GM12878 (cell line): ENCODE measurements at regions not wholly inside any gene's neighbourhood (a gene's known extent, or its start where the extent isn't known, plus 50 kb on each side); places are given as distances from the start of the nearest gene placed in this dataset.

Source experiments
- ATAC-seq: fragments of 200-7000 bp; cut with Tn5 transposase; 3 replicates; pipeline ENCODE4 v1.9.1; 2020; ENCODE audit warnings: mild to moderate bottlenecking, moderate library complexity
- BruUV-seq: library from RNA; stranded (reverse); fragments of 400-500 nt; replicated peaks from 2 replicates; lab custom pipeline; 2021; lab: Mats Ljungman, UMichigan
- CTCF ChIA-PET: fragments of 300-600 bp; sonication (Branson Sonifier 250); formaldehyde crosslinking; extraction: SDS; loops from one replicate; lab custom pipeline; 2021; ENCODE audit warnings: inconsistent platforms; lab: Yijun Ruan, JAX
- POLR2A ChIA-PET: fragments of 350-600 bp; formaldehyde crosslinking; extraction: SDS; loops from one replicate; lab custom pipeline; 2021; ENCODE audit warnings: inconsistent platforms; lab: Charles Lee
- RAD21 ChIA-PET: fragments of 300-600 bp; sonication (Branson Sonifier 250); formaldehyde crosslinking; loops from one replicate; lab custom pipeline; 2023; ENCODE audit warnings: antibody characterized with exemption; ENCODE audit not compliant: unreplicated experiment; lab: Charles Lee
- SMC1A ChIA-PET: fragments of 300-600 bp; sonication (Branson Sonifier 250); formaldehyde crosslinking; loops from one replicate; lab custom pipeline; 2023; ENCODE audit not compliant: unreplicated experiment, uncharacterized antibody; lab: Charles Lee
- DNase-seq: peaks from one replicate; pipeline ENCODE4 v3.0.0-alpha.2; 2011; ENCODE audit warnings: low read depth, low spot score
- FAIRE-seq: peaks from 3 replicates; lab custom pipeline; 2011; peaks lifted over from hg19 to GRCh38; lab: Jason Lieb, UNC
- H2AFZ ChIP-seq: 2 replicates; pipeline ENCODE4 v1.6.0; 2011; ENCODE audit warnings: low read depth, low read length, control low read depth; ENCODE audit not compliant: control insufficient read depth
- H3K27ac ChIP-seq: 2 replicates; pipeline ENCODE4 v1.5.1; 2011; ENCODE audit warnings: control low read depth; ENCODE audit not compliant: control insufficient read depth, insufficient read depth
- H3K27me3 ChIP-seq, 2 experiments: replicated peaks in 1 of 2; 2 replicates each; pipeline versions ENCODE4 v1.6.0 to v1.6.1; 2011; ENCODE audit warnings: low read length in 1 of 2; ENCODE audit not compliant: control insufficient read depth in 2 of 2, insufficient read depth in 2 of 2
- H3K36me3 ChIP-seq, 2 experiments: 2 replicates each; pipeline ENCODE4 v1.5.1; 2011; ENCODE audit warnings: low read length in 1 of 2; ENCODE audit not compliant: control insufficient read depth in 2 of 2, insufficient read depth in 2 of 2
- H3K4me1 ChIP-seq: 2 replicates; pipeline ENCODE4 v1.6.1; 2011; ENCODE audit warnings: mild to moderate bottlenecking, low read length, moderate library complexity, mixed read lengths; ENCODE audit not compliant: control insufficient read depth, insufficient read depth
- H3K4me2 ChIP-seq: 2 replicates; pipeline ENCODE4 v1.6.0; 2011; ENCODE audit warnings: control low read depth; ENCODE audit not compliant: control insufficient read depth, insufficient read depth
- H3K4me3 ChIP-seq: fragments of 200-600 bp; sonication (generic); 2 replicates; pipeline ENCODE4 v1.5.1; 2016
- H3K79me2 ChIP-seq: 2 replicates; pipeline ENCODE4 v1.6.0; 2011; ENCODE audit warnings: low read length; ENCODE audit not compliant: control insufficient read depth, insufficient read depth
- H3K9ac ChIP-seq: 2 replicates; pipeline ENCODE4 v1.8.0; 2011; ENCODE audit warnings: low read length, control low read depth, mixed read lengths; ENCODE audit not compliant: control insufficient read depth, insufficient read depth
- H3K9me3 ChIP-seq: replicated peaks from 3 replicates; pipeline ENCODE4 v1.5.1; 2011; ENCODE audit warnings: mild to moderate bottlenecking, low read length; ENCODE audit not compliant: control insufficient read depth, insufficient read depth
- H4K20me1 ChIP-seq: 2 replicates; pipeline ENCODE4 v1.6.0; 2011; ENCODE audit not compliant: control insufficient read depth, insufficient read depth
- BCL3 ChIP-seq: IDR thresholded peaks from 2 replicates; pipeline ENCODE4 v1.6.1; 2011; ENCODE audit warnings: borderline replicate concordance, low read depth, mild to moderate bottlenecking, moderate library complexity, low read length; ENCODE audit not compliant: insufficient read depth, poor library complexity, severe bottlenecking
- CBX5 ChIP-seq: sonication (generic); IDR thresholded peaks from 2 replicates; pipeline ENCODE4 v1.6.1; 2016; ENCODE audit warnings: low read depth, moderate library complexity, mild to moderate bottlenecking, inconsistent platforms
- CREM ChIP-seq: IDR thresholded peaks from 2 replicates; pipeline ENCODE4 v1.6.1; 2014; ENCODE audit warnings: antibody characterized with exemption, low read depth
- DPF2 ChIP-seq: fragments of 450-650 bp; IDR thresholded peaks from 2 replicates; pipeline ENCODE4 v1.6.1; 2017; ENCODE audit warnings: mild to moderate bottlenecking
- EGR1 ChIP-seq, 2 experiments: IDR thresholded peaks; 1 replicate in 1 of 2; 2 replicates in 1 of 2; pipeline ENCODE4 v1.6.1; 2011 to 2012; ENCODE audit warnings: low read depth in 2 of 2, low read length in 2 of 2, borderline replicate concordance in 1 of 2, mild to moderate bottlenecking in 1 of 2, moderate library complexity in 1 of 2
- ESRRA ChIP-seq: IDR thresholded peaks from 2 replicates; pipeline ENCODE4 v1.6.1; 2012; ENCODE audit warnings: mild to moderate bottlenecking, low read length, improper control_type of control experiment
- FOXK2 ChIP-seq: fragments of 450-650 bp; IDR thresholded peaks from 2 replicates; pipeline ENCODE4 v1.6.1; 2017; ENCODE audit warnings: mild to moderate bottlenecking, moderate library complexity
- HDGF ChIP-seq: fragments of 450-650 bp; IDR thresholded peaks from 2 replicates; pipeline ENCODE4 v1.6.1; 2016; ENCODE audit warnings: antibody characterized with exemption
- KDM1A ChIP-seq: fragments of 200-600 bp; sonication (generic); IDR thresholded peaks from 2 replicates; pipeline ENCODE4 v1.6.1; 2016; ENCODE audit warnings: borderline replicate concordance
- MTA2 ChIP-seq: fragments of 450-650 bp; IDR thresholded peaks from 2 replicates; pipeline ENCODE4 v1.6.1; 2016; ENCODE audit warnings: low read depth, mild to moderate bottlenecking, moderate library complexity
- NR2F1 ChIP-seq: fragments of 450-650 bp; conservative IDR thresholded peaks from 2 replicates; pipeline ENCODE4 v1.6.1; 2017; ENCODE audit warnings: mild to moderate bottlenecking
- PAX8 ChIP-seq: fragments of 450-650 bp; IDR thresholded peaks from 2 replicates; pipeline ENCODE4 v1.6.1; 2017; ENCODE audit warnings: mild to moderate bottlenecking, moderate library complexity
- POLR2AphosphoS2 ChIP-seq: IDR thresholded peaks from 2 replicates; pipeline ENCODE4 v1.6.1; 2011; ENCODE audit warnings: low read depth, mild to moderate bottlenecking, low read length, improper control_type of control experiment, moderate library complexity
- SIN3A ChIP-seq: IDR thresholded peaks from 2 replicates; pipeline ENCODE4 v1.6.1; 2012; ENCODE audit warnings: low read depth, low read length, improper control_type of control experiment
- SKIL ChIP-seq: fragments of 450-650 bp; IDR thresholded peaks from 2 replicates; pipeline ENCODE4 v1.6.1; 2017; ENCODE audit warnings: mild to moderate bottlenecking, low read depth, inconsistent platforms; ENCODE audit not compliant: poor library complexity, severe bottlenecking
- TCF3 ChIP-seq: IDR thresholded peaks from 2 replicates; pipeline ENCODE4 v1.6.1; 2012; ENCODE audit warnings: low read depth, mild to moderate bottlenecking, low read length, borderline replicate concordance; ENCODE audit not compliant: insufficient read depth
- USF2 ChIP-seq: IDR thresholded peaks from 2 replicates; pipeline ENCODE4 v1.6.1; 2011; ENCODE audit warnings: low read depth, low read length, improper control_type of control experiment, borderline replicate concordance
- WRNIP1 ChIP-seq: IDR thresholded peaks from 2 replicates; pipeline ENCODE4 v1.6.1; 2011; ENCODE audit warnings: low read depth, low read length, improper control_type of control experiment, borderline replicate concordance
- ZBED1 ChIP-seq: IDR thresholded peaks from 2 replicates; pipeline ENCODE4 v1.6.1; 2016; ENCODE audit warnings: borderline replicate concordance
- WGBS: methylation state at CpG from one replicate; pipeline ENCODE4 v1.1.6; 2016; ENCODE audit warnings: low lambda C conversion rate; ENCODE audit not compliant: insufficient replicate concordance, insufficient coverage; ENCODE audit errors: missing lambda C conversion rate; 5-methylcytosine and 5-hydroxymethylcytosine counted together
- in situ Hi-C: fragments of 300-500 bp; cut with MboI; formaldehyde crosslinking; loops from 9 replicates; pipeline ENCODE4 v1.14.3; 2018; ENCODE audit warnings: mixed read lengths
- intact Hi-C: fragments of 100-400 bp; cut with micrococcal nuclease; formaldehyde crosslinking; loops from one replicate; pipeline ENCODE4 v1.14.2; 2022; ENCODE audit not compliant: unreplicated experiment

GRCh38 chr5:143761663-143762062 lies 50.3 kb upstream of the HMHB1 start:
- no peak for ATAC-seq

More at GRCh38 chr5:143761663-143762062, 50.3 kb upstream of the HMHB1 start:
- no peak overlapping the region for H3K27ac ChIP-seq
- ChIA-PET CTCF (no interaction called here), RAD21 (interaction anchor here (1.0 kb wide), 1 partner anchor 44 kb away, joined by 3 read pairs; no protein-coding TSS in a partner anchor), POLR2A (no interaction called here), SMC1A (interaction anchor here (0.7 to 1.4 kb wide), 3 partner anchors 12 to 19 kb away, joined by 3 to 4 read pairs (median 3); no protein-coding TSS in a partner anchor)
- no peaks in the 10 kb centered on the region for H3K36me3 ChIP-seq
- no peak overlapping the region for H2AFZ ChIP-seq
- no peaks in the 10 kb centered on the region for H4K20me1 ChIP-seq
- DNase-seq (no peak), FAIRE-seq (no peak)
- no peaks in the 10 kb centered on the region for H3K9me3 ChIP-seq
- intact Hi-C loops = loop anchor here (5.0 kb wide), 1 partner anchor 46 kb away; no protein-coding TSS in a partner anchor
- TF ChIP-seq USF2 = no peak
- no peak for TF ChIP-seq ZBED1
- no peak for TF ChIP-seq FOXK2
- no peak for TF ChIP-seq DPF2
- TF ChIP-seq ESRRA = no peak
- no peak for TF ChIP-seq CBX5
- no peak for TF ChIP-seq MTA2
- TF ChIP-seq POLR2AphosphoS2 = no peak
- TF ChIP-seq SKIL = no peak
- TF ChIP-seq HDGF = no peak
- no peak for TF ChIP-seq TCF3
- TF ChIP-seq SIN3A = no peak
- TF ChIP-seq CREM = no peak
- no peak for TF ChIP-seq PAX8
- TF ChIP-seq NR2F1 = no peak
- no peak for TF ChIP-seq BCL3
- no peak for TF ChIP-seq KDM1A
- TF ChIP-seq EGR1 (IDR thresholded peaks at IDR 0.05; ENCODE audit: borderline replicate concordance in 1 of 2, low read depth in 2 of 2, low read length in 2 of 2) = no peak
- no peak for TF ChIP-seq WRNIP1
- WGBS = 100% methylated on average over 3 of the region's 3 CpGs
- H3K9ac ChIP-seq = no peak overlapping the region
- no peak overlapping the region for H3K4me3 ChIP-seq
- in situ Hi-C loops = no loop called here
- peaks cover 32% of the 10 kb centered on the region for H3K4me1 ChIP-seq
- no peaks in the 10 kb centered on the region for H3K27me3 ChIP-seq
- no peak overlapping the region for H3K4me2 ChIP-seq
- no TSS peak for BruUV-seq
- H3K79me2 ChIP-seq = no peaks in the 10 kb centered on the region
